ENCODE measurements at regions not wholly inside any gene's neighbourhood (a gene's known extent, or its start where the extent isn't known, plus 50 kb on each side); places are given as distances from the start of the nearest gene placed in this dataset.

- Histone ChIP-seq H3K79me2 (ENCODE audit: insufficient read depth, low read depth) (no peaks in the 10 kb centered on the region), H3K36me3 (ENCODE audit: insufficient read depth) (no peaks in the 10 kb centered on the region), H3K27me3 (ENCODE audit: insufficient read depth, low read depth) (no peaks in the 10 kb centered on the region), H3K4me1 (ENCODE audit: low read depth, poor library complexity, severe bottlenecking) (no peaks in the 10 kb centered on the region), H3K9ac (no peak overlapping the region), H3K4me3 (IDR thresholded peaks at IDR 0.05; ENCODE audit: insufficient read depth, low read depth, low read length) (no peak overlapping the region), H3K4me2 (no peak overlapping the region), H4K20me1 (ENCODE audit: insufficient read depth) (no peaks in the 10 kb centered on the region), H2AFZ (ENCODE audit: low read depth) (no peak overlapping the region), H3K27ac (no peak overlapping the region)
- no peak for TF ChIP-seq CTCF (conservative IDR thresholded peaks at IDR 0.05; ENCODE audit: low read depth, low read length)
These were observed 133.5 kb upstream of the GADL1 start for GRCh38 chr3:31027914-31028313.

GRCh38 chr3:31028766-31029165 is 134.3 kb upstream of the GADL1 start:
- Histone ChIP-seq H3K9ac (no peak overlapping the region), H3K27ac (no peak overlapping the region), H3K4me3 (IDR thresholded peaks at IDR 0.05; ENCODE audit: insufficient read depth, low read depth, low read length) (no peak overlapping the region), H3K4me1 (ENCODE audit: low read depth, poor library complexity, severe bottlenecking) (no peaks in the 10 kb centered on the region), H3K27me3 (ENCODE audit: insufficient read depth, low read depth) (no peaks in the 10 kb centered on the region), H3K36me3 (ENCODE audit: insufficient read depth) (no peaks in the 10 kb centered on the region), H3K79me2 (ENCODE audit: insufficient read depth, low read depth) (no peaks in the 10 kb centered on the region), H2AFZ (ENCODE audit: low read depth) (no peak overlapping the region), H3K4me2 (no peak overlapping the region), H4K20me1 (ENCODE audit: insufficient read depth) (no peaks in the 10 kb centered on the region)
- no peak for TF ChIP-seq CTCF (conservative IDR thresholded peaks at IDR 0.05; ENCODE audit: low read depth, low read length)

- Histone ChIP-seq H3K79me2 (ENCODE audit: insufficient read depth, low read depth) (no peaks in the 10 kb centered on the region), H4K20me1 (ENCODE audit: insufficient read depth) (no peaks in the 10 kb centered on the region), H3K27ac (no peak overlapping the region), H3K4me1 (ENCODE audit: low read depth, poor library complexity, severe bottlenecking) (no peaks in the 10 kb centered on the region), H3K9ac (no peak overlapping the region), H3K36me3 (ENCODE audit: insufficient read depth) (no peaks in the 10 kb centered on the region), H3K4me2 (no peak overlapping the region), H3K4me3 (IDR thresholded peaks at IDR 0.05; ENCODE audit: insufficient read depth, low read depth, low read length) (no peak overlapping the region), H2AFZ (ENCODE audit: low read depth) (no peak overlapping the region), H3K27me3 (ENCODE audit: insufficient read depth, low read depth) (no peaks in the 10 kb centered on the region)
- TF ChIP-seq CTCF (conservative IDR thresholded peaks at IDR 0.05; ENCODE audit: low read depth, low read length): no peak
These were observed 135.2 kb upstream of the GADL1 start for GRCh38 chr3:31029706-31030105.

GRCh38 chr3:31035681-31036080 is 141.2 kb upstream of the GADL1 start:
- TF ChIP-seq CTCF (conservative IDR thresholded peaks at IDR 0.05; ENCODE audit: low read depth, low read length): no peak
- Histone ChIP-seq H3K4me1 (ENCODE audit: low read depth, poor library complexity, severe bottlenecking) (no peaks in the 10 kb centered on the region), H3K27ac (no peak overlapping the region), H3K4me3 (IDR thresholded peaks at IDR 0.05; ENCODE audit: insufficient read depth, low read depth, low read length) (no peak overlapping the region), H4K20me1 (ENCODE audit: insufficient read depth) (no peaks in the 10 kb centered on the region), H3K79me2 (ENCODE audit: insufficient read depth, low read depth) (no peaks in the 10 kb centered on the region), H3K9ac (no peak overlapping the region), H3K4me2 (no peak overlapping the region), H2AFZ (ENCODE audit: low read depth) (no peak overlapping the region), H3K27me3 (ENCODE audit: insufficient read depth, low read depth) (no peaks in the 10 kb centered on the region), H3K36me3 (ENCODE audit: insufficient read depth) (no peaks in the 10 kb centered on the region)
